ENCODE measurements at regions not wholly inside any gene's neighbourhood (a gene's known extent, or its start where the extent isn't known, plus 50 kb on each side); places are given as distances from the start of the nearest gene placed in this dataset.

- TF ChIP-seq ZNF70 (CRISPR knock-in tag; IDR thresholded peaks at IDR 0.05) (no peak), OSR1 (CRISPR knock-in tag; IDR thresholded peaks at IDR 0.05) (no peak), CSRNP3 (CRISPR knock-in tag; IDR thresholded peaks at IDR 0.05) (no peak), CREB5 (CRISPR knock-in tag; IDR thresholded peaks at IDR 0.05; ENCODE audit: low read depth) (no peak)
- no peak for ATAC-seq
These were observed 238.6 kb downstream of the TFAP2B start for GRCh38 chr6:51057296-51057695.

GRCh38 chr6:51060262-51060762 is 241.6 kb downstream of the TFAP2B start:
- ATAC-seq = no peak

GRCh38 chr6:51062166-51062722 is 243.6 kb downstream of the TFAP2B start:
- no peak for ATAC-seq
- TF ChIP-seq GLIS3 (CRISPR knock-in tag; IDR thresholded peaks at IDR 0.05) = no peak
- no peak for TF ChIP-seq TOX (CRISPR knock-in tag; IDR thresholded peaks at IDR 0.05; ENCODE audit: borderline replicate concordance)
- TF ChIP-seq CSRNP3 (CRISPR knock-in tag; IDR thresholded peaks at IDR 0.05) = no peak
- TF ChIP-seq RARB (CRISPR knock-in tag; IDR thresholded peaks at IDR 0.05) = no peak
- TF ChIP-seq ZNF565 (CRISPR knock-in tag; conservative IDR thresholded peaks at IDR 0.05; ENCODE audit: low read depth) = no peak
- TF ChIP-seq ZC3H10 (CRISPR knock-in tag; IDR thresholded peaks at IDR 0.05) = no peak
- TF ChIP-seq ESRRG (CRISPR knock-in tag; IDR thresholded peaks at IDR 0.05) = no peak
- no peak for TF ChIP-seq ZNF8 (CRISPR knock-in tag; IDR thresholded peaks at IDR 0.05)

More at GRCh38 chr6:51060262-51060762, 241.6 kb downstream of the TFAP2B start:
- TF ChIP-seq ESRRG (CRISPR knock-in tag; IDR thresholded peaks at IDR 0.05) (no peak), TSHZ2 (CRISPR knock-in tag; IDR thresholded peaks at IDR 0.05) (no peak), ZFP3 (CRISPR knock-in tag; IDR thresholded peaks at IDR 0.05) (no peak)

GRCh38 chr6:51077821-51078518 is 259.3 kb downstream of the TFAP2B start:
- TF ChIP-seq TSHZ2 (CRISPR knock-in tag; IDR thresholded peaks at IDR 0.05) (no peak), ZC3H10 (CRISPR knock-in tag; IDR thresholded peaks at IDR 0.05) (no peak), BACH2 (CRISPR knock-in tag; IDR thresholded peaks at IDR 0.05; ENCODE audit: borderline replicate concordance) (no peak), ZNF565 (CRISPR knock-in tag; conservative IDR thresholded peaks at IDR 0.05; ENCODE audit: low read depth) (no peak), CSRNP3 (CRISPR knock-in tag; IDR thresholded peaks at IDR 0.05) (no peak), ISL1 (CRISPR knock-in tag; IDR thresholded peaks at IDR 0.05) (no peak)
- no peak for ATAC-seq

All from SK-N-SH treated with all-trans-retinoic acid at 6 μM for 48 hours (cell line).